ENCODE measurements at regions not wholly inside any gene's neighbourhood (a gene's known extent, or its start where the extent isn't known, plus 50 kb on each side); places are given as distances from the start of the nearest gene placed in this dataset.
A peak's percentile ranks its signal among the peaks of the same experiment; 100 is the strongest.

DNA sequence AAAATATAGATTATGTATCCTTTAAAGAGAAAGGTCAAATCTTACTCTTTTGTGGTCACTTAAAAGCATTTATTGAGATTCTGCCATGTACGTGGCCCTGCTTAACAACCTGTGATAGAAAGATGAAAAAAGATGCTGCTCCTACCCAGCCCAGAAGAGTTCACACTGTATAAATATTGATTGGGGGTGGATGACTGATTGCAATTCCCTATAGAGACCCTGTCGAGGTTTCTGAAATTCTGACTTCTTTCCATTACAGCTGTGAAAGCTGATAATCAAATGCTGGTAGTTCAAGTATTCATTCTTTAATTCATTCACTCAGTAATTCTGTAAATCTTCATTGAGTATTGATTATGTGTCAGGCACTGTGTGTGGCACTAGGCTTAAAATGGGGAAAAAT is 114.1 kb upstream of the CHL1 start:
- DNase-seq, result no peak

GRCh38 chr3:83096-83495 is 113.5 kb upstream of the CHL1 start:
- DNase-seq, result no peak

GRCh38 chr3:85180-85579 is 111.4 kb upstream of the CHL1 start:
- DNase-seq, result no peak

DNA sequence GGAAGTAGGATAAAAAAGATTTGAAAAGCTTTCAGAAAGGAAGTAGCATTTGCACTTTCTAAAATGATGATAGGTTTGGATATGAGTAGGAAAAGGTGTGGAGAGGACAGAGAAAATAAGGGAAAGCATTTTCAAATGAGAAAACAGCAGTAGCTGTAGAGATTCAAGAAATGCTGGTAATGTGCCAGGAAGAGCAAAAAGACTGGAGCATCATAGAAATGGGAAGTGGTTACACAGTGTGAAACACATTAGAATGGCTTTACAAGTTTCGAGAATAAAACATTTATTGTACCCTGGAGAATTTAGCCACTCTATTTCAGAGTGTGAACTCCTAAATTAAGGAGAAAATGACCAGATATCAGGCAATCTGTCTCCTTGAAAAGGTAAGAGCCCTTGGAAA is 108.3 kb upstream of the CHL1 start:
- no peak for DNase-seq

- no peak for DNase-seq
These were observed 102.8 kb upstream of the CHL1 start for GRCh38 chr3:93746-94145.

DNA sequence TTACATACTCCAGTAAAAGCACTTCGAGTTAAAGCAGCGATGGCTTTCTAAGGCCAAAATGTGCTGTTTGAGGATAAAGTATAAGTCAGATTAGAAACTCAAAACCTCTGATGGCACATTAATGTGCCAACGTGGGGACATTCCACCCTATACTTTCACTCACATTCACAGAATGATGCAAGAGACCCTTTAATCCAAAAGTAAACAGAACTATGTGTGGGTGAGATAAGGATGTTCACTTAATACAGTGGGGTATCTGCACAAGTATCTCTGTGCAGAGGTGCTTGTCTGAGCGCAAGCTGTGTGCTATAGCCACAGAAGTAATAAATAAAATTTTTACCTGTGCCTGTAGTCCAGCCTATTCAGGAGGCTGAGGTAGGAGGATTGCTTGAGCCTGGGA is 100.3 kb upstream of the CHL1 start:
- no peak for DNase-seq

GRCh38 chr3:97417-98258 is 98.9 kb upstream of the CHL1 start:
- DNase-seq, result peak; percentile 28

- no peak for DNase-seq
These were observed 98.3 kb upstream of the CHL1 start for GRCh38 chr3:98259-98654.

- DNase-seq, result no peak
These were observed 97.1 kb upstream of the CHL1 start for GRCh38 chr3:99506-99905.

DNA sequence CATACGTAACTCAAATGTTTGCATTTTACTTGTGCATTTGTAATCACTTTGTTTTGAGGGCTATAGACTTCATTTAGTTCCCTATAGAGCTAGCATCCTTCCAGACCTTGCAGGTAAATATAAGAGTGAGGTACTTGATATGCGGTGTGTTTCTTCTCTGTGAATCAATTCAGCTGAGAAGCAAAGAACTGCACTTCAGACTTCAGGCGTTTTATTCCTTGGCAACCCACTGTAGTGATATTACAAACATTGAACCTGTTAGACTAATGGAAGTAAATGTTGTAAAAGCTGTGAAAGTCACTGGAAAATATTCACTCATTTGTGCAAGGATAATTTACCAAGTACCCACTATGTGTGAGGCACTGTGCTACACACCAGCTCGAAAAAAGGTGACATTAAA is 94.1 kb upstream of the CHL1 start:
- no peak for DNase-seq

DNA sequence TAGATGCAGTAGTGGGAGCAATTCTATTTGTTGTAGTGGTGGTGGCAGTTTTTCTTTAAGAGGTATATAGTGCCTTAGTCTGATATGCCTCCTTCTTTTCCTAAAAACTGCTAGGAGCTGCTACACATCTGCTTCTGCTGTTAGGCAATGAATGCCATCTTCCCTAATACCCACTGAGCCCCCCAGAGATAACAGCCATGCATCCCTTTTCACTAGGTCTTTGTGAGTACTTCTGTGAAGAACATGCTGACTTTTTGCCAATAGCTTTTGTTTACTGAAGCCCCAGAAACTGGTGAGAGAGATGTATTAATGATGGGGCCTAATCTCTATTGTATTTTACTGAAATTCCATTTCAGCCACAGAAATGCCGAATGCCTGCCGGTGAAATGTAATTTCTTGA is 92.6 kb upstream of the CHL1 start:
- no peak for DNase-seq

GRCh38 chr3:105585-105984 is 91.0 kb upstream of the CHL1 start:
- no peak for DNase-seq

GRCh38 chr3:106619-107018 is 89.9 kb upstream of the CHL1 start:
- DNase-seq, result no peak

DNA sequence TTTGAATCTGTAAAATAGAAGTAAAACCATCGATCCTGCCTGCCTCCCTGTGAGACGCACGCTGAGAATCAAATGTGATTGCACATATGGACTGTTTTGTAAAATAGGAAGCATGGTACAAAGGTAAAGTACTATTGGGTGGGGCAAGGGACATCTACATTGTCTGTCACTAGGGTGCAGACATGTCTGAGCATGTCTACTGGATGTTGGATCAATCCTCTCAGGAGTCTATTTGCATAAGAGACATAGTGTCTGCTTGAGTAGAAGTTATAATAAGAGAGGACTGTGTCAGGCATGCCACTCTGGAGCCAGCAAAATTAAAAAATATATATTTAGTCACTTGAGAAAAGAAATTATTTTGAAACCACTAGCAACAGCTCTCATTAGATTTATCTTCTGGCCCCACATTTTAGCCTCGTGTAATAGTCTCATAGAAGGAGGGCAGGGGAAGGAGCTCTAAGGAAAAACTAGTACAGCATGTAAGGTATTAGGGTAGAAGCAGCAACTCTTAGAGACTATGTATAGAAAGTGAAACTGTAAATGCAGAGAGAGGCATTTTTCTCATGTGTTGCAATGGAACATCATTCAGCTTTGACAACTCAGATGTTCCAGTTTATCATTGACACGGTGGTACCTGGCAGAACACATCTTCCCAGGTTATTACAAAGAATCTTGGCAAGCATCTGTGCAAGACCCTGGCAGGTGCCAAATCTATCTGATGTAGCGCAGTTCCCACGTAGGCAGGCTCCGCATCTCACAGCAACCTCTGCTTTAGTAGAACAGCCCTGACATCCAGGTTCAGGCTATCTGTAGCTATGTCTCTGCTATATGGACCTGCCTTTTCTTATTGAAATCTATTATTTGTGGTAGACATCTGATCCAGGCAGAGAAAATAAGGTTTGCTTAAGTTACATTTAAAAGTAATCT is 85.2 kb upstream of the CHL1 start:
- peak; percentile 58 for DNase-seq

DNA sequence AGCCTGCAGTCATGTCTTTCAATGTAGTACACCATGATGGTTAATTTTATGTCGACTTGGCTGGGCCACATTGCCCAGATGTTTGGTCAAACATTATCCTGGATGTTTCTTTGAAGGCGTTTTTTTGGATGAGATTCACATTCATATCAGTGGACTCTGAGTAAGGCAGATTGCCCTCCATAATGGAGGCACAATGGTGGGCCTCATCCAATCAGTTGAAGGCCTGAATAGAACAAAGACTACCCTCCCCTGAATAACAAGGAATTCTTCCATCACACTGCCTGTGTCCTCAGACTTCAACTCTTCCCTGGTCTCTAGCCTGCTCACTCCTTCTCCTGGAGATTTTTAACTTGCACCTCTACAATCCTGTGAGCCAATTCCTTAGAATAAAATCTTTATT is 83.8 kb upstream of the CHL1 start:
- no peak for DNase-seq

- no peak for DNase-seq
These were observed 77.9 kb upstream of the CHL1 start for GRCh38 chr3:118666-119065.

GRCh38 chr3:123341-123740 is 73.2 kb upstream of the CHL1 start:
- DNase-seq, result no peak

- no peak for DNase-seq
These were observed 71.9 kb upstream of the CHL1 start for GRCh38 chr3:124557-125179.

DNA sequence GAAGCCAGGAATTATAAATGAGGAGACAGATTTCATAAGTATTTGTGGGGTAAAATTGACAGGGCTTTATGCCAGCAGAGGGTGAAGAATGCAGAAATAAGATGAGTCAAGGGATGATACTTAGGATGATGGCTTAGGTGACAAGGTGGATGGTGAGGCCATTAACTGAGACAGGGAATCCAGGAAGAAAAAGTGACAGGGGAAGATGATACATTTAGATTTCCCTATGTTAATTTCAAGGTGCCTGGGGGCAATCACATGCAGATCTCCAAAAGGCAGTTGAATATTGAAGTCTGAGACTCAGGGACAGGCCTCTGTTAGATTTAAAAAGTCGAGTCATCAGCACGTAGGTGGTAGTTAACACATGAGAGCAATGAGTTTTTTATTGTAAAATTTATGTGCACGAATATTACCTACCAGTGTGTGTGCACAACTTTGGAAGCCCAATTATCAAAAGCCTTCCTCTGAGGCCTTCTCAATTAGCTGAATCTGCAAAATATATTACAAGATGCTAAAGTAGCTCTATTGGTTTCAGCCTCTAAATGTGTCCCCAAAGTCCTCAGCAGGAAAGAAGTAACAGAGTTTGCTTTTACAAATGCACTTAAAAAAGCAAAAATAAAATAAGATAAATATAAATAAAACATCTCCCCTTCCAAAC is 67.9 kb upstream of the CHL1 start:
- no peak for DNase-seq

DNA sequence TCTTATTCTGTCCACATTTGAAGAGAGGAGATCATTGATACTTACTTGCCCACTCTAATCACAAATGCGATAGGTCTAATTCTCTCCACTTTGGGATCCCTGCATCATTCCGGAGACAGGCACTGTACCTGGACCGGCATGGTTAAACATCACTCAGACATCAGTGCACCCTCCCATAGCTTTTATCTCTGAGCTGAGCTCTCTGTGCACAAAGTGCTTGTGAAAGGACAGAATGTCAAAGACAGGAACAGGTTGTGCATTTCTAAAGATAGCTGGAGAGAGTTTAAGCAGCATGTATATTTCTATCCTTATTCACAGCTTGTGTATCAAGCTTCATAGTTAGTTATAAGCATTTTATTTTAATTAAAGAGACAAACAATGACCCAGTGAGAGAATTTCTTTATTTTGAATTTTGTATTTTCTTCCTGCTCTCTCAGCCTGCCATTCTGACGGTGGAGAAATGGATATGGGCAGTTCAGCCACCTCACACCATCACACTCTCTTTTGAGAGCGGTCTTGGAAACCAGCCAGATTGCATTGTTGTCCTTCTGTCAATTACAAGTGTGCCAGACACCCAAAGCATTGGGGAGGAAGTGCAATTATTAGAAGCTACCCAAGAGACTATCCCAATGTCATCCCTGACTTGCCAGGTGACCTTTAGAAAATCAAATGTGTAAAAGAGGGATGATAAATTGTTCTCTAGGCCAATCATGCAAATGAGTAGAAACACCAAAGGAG is 65.2 kb upstream of the CHL1 start:
- DNase-seq, result no peak

GRCh38 chr3:132378-132777 is 64.2 kb upstream of the CHL1 start:
- DNase-seq, result no peak

- no peak for DNase-seq
These were observed 63.7 kb upstream of the CHL1 start for GRCh38 chr3:132904-133303.

All from NCI-H1417 treated with DMSO at 0.1 percent for 48 hours (cell line).